ENCODE measurements at regions not wholly inside any gene's neighbourhood (a gene's known extent, or its start where the extent isn't known, plus 50 kb on each side); places are given as distances from the start of the nearest gene placed in this dataset.

DNA sequence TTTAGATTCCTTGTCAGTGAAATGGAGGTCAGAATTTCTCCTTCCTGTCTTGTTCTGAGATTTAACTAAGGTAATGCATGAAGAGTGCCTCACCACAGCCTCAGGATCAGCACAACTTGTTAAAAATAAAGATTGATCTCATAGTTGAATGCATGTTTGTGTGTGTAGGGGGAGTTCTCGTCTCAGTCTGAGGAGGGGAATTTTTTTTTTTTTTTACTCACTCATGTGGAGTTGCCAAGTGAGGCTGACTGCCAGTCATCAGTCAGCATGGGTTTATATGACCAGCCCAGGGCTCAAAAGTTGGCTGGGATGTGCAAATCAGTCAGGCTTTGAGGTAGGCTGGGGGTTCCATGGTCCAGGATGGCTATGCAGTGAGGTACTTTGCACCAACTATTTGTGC, 113.2 kb downstream of the FANCF start:
- TF ChIP-seq, protein P1, sequence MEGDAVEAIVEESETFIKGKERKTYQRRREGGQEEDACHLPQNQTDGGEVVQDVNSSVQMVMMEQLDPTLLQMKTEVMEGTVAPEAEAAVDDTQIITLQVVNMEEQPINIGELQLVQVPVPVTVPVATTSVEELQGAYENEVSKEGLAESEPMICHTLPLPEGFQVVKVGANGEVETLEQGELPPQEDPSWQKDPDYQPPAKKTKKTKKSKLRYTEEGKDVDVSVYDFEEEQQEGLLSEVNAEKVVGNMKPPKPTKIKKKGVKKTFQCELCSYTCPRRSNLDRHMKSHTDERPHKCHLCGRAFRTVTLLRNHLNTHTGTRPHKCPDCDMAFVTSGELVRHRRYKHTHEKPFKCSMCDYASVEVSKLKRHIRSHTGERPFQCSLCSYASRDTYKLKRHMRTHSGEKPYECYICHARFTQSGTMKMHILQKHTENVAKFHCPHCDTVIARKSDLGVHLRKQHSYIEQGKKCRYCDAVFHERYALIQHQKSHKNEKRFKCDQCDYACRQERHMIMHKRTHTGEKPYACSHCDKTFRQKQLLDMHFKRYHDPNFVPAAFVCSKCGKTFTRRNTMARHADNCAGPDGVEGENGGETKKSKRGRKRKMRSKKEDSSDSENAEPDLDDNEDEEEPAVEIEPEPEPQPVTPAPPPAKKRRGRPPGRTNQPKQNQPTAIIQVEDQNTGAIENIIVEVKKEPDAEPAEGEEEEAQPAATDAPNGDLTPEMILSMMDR (IDR thresholded peaks at IDR 0.05; ENCODE audit: low read length) = no peak
- TF ChIP-seq EZH2phosphoT487 (IDR thresholded peaks at IDR 0.05; ENCODE audit: low read length) = no peak
- TF ChIP-seq EZH2 (optimal IDR thresholded peaks at IDR 0.05; ENCODE audit: low read depth, low read length) = no peak
